ENCODE measurements at regions not wholly inside any gene's neighbourhood (a gene's known extent, or its start where the extent isn't known, plus 50 kb on each side); places are given as distances from the start of the nearest gene placed in this dataset.
"Not testable (repeated sequence)": the region's sequence is repeated elsewhere in the genome, so short reads cannot be mapped to it uniquely, and the experiment has no call there.

- DNase-seq (ENCODE audit: low read depth) = no peak
Observed at GRCh38 chr9:90981726-90982125, 180.1 kb downstream of the SYK start.

GRCh38 chr9:90983394-90983793 is 181.8 kb downstream of the SYK start:
- no peak for DNase-seq (ENCODE audit: low read depth)

- DNase-seq (ENCODE audit: low read depth) = no peak
Observed at GRCh38 chr9:90985631-90986030, 184.0 kb downstream of the SYK start.

GRCh38 chr9:90986161-90986560 is 184.5 kb downstream of the SYK start:
- no peak for DNase-seq (ENCODE audit: low read depth)

- no peak for DNase-seq (ENCODE audit: low read depth)
Observed at GRCh38 chr9:90987566-90987965, 185.9 kb downstream of the SYK start.

- no peak for DNase-seq (ENCODE audit: low read depth)
Observed at GRCh38 chr9:90988318-90988717, 186.7 kb downstream of the SYK start.

GRCh38 chr9:90991953-90992352 is 190.3 kb downstream of the SYK start:
- no peak for DNase-seq (ENCODE audit: low read depth)

GRCh38 chr9:90995516-90995915 is 193.9 kb downstream of the SYK start:
- DNase-seq (ENCODE audit: low read depth) = no peak

- DNase-seq (ENCODE audit: low read depth) = no peak
Observed at GRCh38 chr9:90996154-90997065, 194.8 kb downstream of the SYK start.

GRCh38 chr9:90998573-90998972 is 197.0 kb downstream of the SYK start:
- no peak for DNase-seq (ENCODE audit: low read depth)

- DNase-seq (ENCODE audit: low read depth) = no peak
Observed at GRCh38 chr9:90999425-91000397, 198.1 kb downstream of the SYK start.

GRCh38 chr9:91001146-91001611 is 199.6 kb downstream of the SYK start:
- DNase-seq (ENCODE audit: low read depth) = no peak

- DNase-seq (ENCODE audit: low read depth) = no peak
Observed at GRCh38 chr9:91004484-91004883, 202.9 kb downstream of the SYK start.

- no peak for DNase-seq (ENCODE audit: low read depth)
Observed at GRCh38 chr9:91004992-91005391, 203.4 kb downstream of the SYK start.

GRCh38 chr9:91006046-91006445 is 204.4 kb downstream of the SYK start:
- no peak for DNase-seq (ENCODE audit: low read depth)

GRCh38 chr9:91008568-91008967 is 206.9 kb downstream of the SYK start:
- no peak for DNase-seq (ENCODE audit: low read depth)

- DNase-seq (ENCODE audit: low read depth) = no peak
Observed at GRCh38 chr9:91011891-91012290, 210.3 kb downstream of the SYK start.

- DNase-seq (ENCODE audit: low read depth) = no peak
Observed at GRCh38 chr9:91012933-91013841, 211.6 kb downstream of the SYK start.

GRCh38 chr9:91017245-91017644 is 215.6 kb downstream of the SYK start:
- DNase-seq (ENCODE audit: low read depth) = no peak

GRCh38 chr9:91019871-91020270 is 218.3 kb downstream of the SYK start:
- DNase-seq (ENCODE audit: low read depth) = not testable (repeated sequence)

- not testable (repeated sequence) for DNase-seq (ENCODE audit: low read depth)
Observed at GRCh38 chr9:91021656-91022055, 220.0 kb downstream of the SYK start.

- DNase-seq (ENCODE audit: low read depth) = no peak
Observed at GRCh38 chr9:91023741-91024140, 222.1 kb downstream of the SYK start.

All from T-helper 22 cell (primary cell).